ENCODE measurements at regions not wholly inside any gene's neighbourhood (a gene's known extent, or its start where the extent isn't known, plus 50 kb on each side); places are given as distances from the start of the nearest gene placed in this dataset.

DNA sequence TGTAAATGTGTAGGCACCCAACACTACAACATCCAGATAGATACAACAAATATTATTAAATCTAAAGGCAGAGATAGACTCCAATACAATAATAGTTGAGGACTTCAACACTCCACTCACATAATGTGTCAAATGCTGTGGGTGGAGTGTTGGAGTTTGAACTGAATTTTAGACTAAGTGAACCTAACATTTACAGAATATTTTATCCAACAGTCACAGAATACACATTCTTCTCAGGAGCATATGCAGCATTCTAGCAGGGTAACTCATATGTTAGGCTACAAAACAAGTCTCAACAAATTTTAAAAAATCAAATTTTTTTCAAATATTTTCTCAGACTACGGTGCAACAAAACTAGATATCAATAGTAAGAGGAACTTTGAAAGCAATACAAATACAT lies 648.7 kb upstream of the CDH18 start:
- Histone ChIP-seq H3K79me2 (ENCODE audit: control insufficient read depth, insufficient read depth, low read length) (no peaks in the 10 kb centered on the region), H2AFZ (ENCODE audit: low read depth, low read length) (no peak overlapping the region), H3K27me3 (ENCODE audit: control insufficient read depth in 2 of 2, insufficient read depth in 2 of 2, low read length in 2 of 2) (no peaks in the 10 kb centered on the region), H4K20me1 (replicated peaks; ENCODE audit: control insufficient read depth, extremely low read depth, insufficient read depth, low read length) (no peaks in the 10 kb centered on the region), H3K4me3 (replicated peaks in 1 of 3; ENCODE audit: insufficient read depth in 1 of 3, low read depth in 1 of 3, low read length in 3 of 3) (no peak overlapping the region), H3K27ac (ENCODE audit: insufficient read depth, low read depth, low read length) (no peak overlapping the region), H3K4me1 (ENCODE audit: control insufficient read depth, extremely low read depth, insufficient read depth, low read length) (no peaks in the 10 kb centered on the region), H3K36me3 (ENCODE audit: control insufficient read depth in 2 of 2, extremely low read depth in 1 of 2, insufficient read depth in 2 of 2, low read length in 2 of 2) (no peaks in the 10 kb centered on the region), H3K4me2 (ENCODE audit: insufficient read depth, low read length) (no peak overlapping the region), H3K9me1 (replicated peaks; ENCODE audit: control insufficient read depth, extremely low read depth, insufficient read depth, low read length) (no peaks in the 10 kb centered on the region), H3K9me3 (replicated peaks; ENCODE audit: control insufficient read depth, insufficient read depth, low read length) (no peaks in the 10 kb centered on the region), H3K9ac (replicated peaks; ENCODE audit: extremely low read depth, insufficient read depth, low read length) (no peak overlapping the region)
- dilution Hi-C loops (cut with MboI; ENCODE audit: extremely low pct_ligation_motif_present, low sequenced_read_pairs) (no loop called here), intact Hi-C loops (cut with micrococcal nuclease) (no loop called here)
- CTCF ChIA-PET: no interaction called here
- DNase-seq (ENCODE audit: low read depth, low spot score): no peak
- no TSS peak for BruUV-seq (replicated peaks)
- FAIRE-seq: no peak
- TF ChIP-seq, protein P1, sequence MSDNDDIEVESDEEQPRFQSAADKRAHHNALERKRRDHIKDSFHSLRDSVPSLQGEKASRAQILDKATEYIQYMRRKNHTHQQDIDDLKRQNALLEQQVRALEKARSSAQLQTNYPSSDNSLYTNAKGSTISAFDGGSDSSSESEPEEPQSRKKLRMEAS (IDR thresholded peaks at IDR 0.05; ENCODE audit: insufficient read depth, insufficient read length): no peak
- TF ChIP-seq FOS (IDR thresholded peaks at IDR 0.05; ENCODE audit: borderline replicate concordance, insufficient read depth, low read length) (no peak), JUN (IDR thresholded peaks at IDR 0.05; ENCODE audit: borderline replicate concordance, insufficient read depth, insufficient read length, low read depth) (no peak), POLR2A (IDR thresholded peaks at IDR 0.05; ENCODE audit: low read depth, low read length) (no peak), POLR2AphosphoS5 (IDR thresholded peaks at IDR 0.05; ENCODE audit: insufficient read depth, low read depth, low read length) (no peak), GATA2 (IDR thresholded peaks at IDR 0.05; ENCODE audit: insufficient read depth, insufficient read length, low read depth, low read length) (no peak), EZH2 (IDR thresholded peaks at IDR 0.05; ENCODE audit: borderline replicate concordance, low read depth, low read length, severe bottlenecking) (no peak), MYC (IDR thresholded peaks at IDR 0.05; ENCODE audit: low read depth, low read length) (no peak)
- TF ChIP-seq, protein P2, sequence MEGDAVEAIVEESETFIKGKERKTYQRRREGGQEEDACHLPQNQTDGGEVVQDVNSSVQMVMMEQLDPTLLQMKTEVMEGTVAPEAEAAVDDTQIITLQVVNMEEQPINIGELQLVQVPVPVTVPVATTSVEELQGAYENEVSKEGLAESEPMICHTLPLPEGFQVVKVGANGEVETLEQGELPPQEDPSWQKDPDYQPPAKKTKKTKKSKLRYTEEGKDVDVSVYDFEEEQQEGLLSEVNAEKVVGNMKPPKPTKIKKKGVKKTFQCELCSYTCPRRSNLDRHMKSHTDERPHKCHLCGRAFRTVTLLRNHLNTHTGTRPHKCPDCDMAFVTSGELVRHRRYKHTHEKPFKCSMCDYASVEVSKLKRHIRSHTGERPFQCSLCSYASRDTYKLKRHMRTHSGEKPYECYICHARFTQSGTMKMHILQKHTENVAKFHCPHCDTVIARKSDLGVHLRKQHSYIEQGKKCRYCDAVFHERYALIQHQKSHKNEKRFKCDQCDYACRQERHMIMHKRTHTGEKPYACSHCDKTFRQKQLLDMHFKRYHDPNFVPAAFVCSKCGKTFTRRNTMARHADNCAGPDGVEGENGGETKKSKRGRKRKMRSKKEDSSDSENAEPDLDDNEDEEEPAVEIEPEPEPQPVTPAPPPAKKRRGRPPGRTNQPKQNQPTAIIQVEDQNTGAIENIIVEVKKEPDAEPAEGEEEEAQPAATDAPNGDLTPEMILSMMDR (IDR thresholded peaks at IDR 0.05; ENCODE audit: extremely low read depth in 1 of 2, insufficient read depth in 1 of 2, low read depth in 1 of 2, low read length in 2 of 2): no peak
- POLR2A ChIA-PET: no interaction called here

Data from endothelial cell of umbilical vein (primary cell).